HepG2 (cell line): ENCODE measurements at regions not wholly inside any gene's neighbourhood (a gene's known extent, or its start where the extent isn't known, plus 50 kb on each side); places are given as distances from the start of the nearest gene placed in this dataset.
A peak's percentile ranks its signal among the peaks of the same experiment; 100 is the strongest.

Experiments used
- ATAC-seq: fragments of 200-7000 bp; cut with Tn5 transposase; 3 replicates; pipeline ENCODE4 v1.9.1; 2020; ENCODE audit warnings: mild to moderate bottlenecking, moderate library complexity
- BruUV-seq: library from RNA; stranded (reverse); fragments of 400-500 nt; replicated peaks from 2 replicates; lab custom pipeline; 2021; lab: Mats Ljungman, UMichigan
- CTCF ChIA-PET: fragments of 300-600 bp; formaldehyde crosslinking; extraction: SDS; loops from one replicate; lab custom pipeline; 2021; ENCODE audit warnings: low total read pairs, inconsistent platforms, low intra/inter-chr PET ratio; lab: Yijun Ruan, JAX
- POLR2A ChIA-PET: fragments of 350-600 bp; sonication (Branson Sonifier 250); formaldehyde crosslinking; loops from one replicate; lab custom pipeline; 2020; ENCODE audit warnings: antibody characterized with exemption, inconsistent platforms; lab: Yijun Ruan, JAX
- DNase-seq: peaks from one replicate; pipeline ENCODE4 v3.0.0-alpha.2; 2015; ENCODE audit warnings: low spot score
- FAIRE-seq: peaks from 3 replicates; lab custom pipeline; 2011; peaks lifted over from hg19 to GRCh38; lab: Jason Lieb, UNC
- H2AFZ ChIP-seq: one replicate; pipeline ENCODE4 v1.6.1; 2011; ENCODE audit warnings: low read length, inconsistent platforms
- H3K27ac ChIP-seq: fragments of 300-600 bp; 3 replicates; pipeline ENCODE4 v1.8.0; 2011; ENCODE audit warnings: mixed run types, mild to moderate bottlenecking, mixed read lengths, low read length, inconsistent platforms; ENCODE audit not compliant: insufficient read depth; ENCODE audit errors: extremely low read length
- H3K27me3 ChIP-seq, 2 experiments: fragments of 200-600 bp in 1 of 2; 2 replicates in 1 of 2; 3 replicates in 1 of 2; pipeline versions ENCODE4 v1.6.0 to v1.8.0; 2011; ENCODE audit warnings: low read length in 2 of 2, mild to moderate bottlenecking in 2 of 2, moderate library complexity in 2 of 2, inconsistent platforms in 1 of 2; ENCODE audit not compliant: insufficient read depth in 2 of 2, control insufficient read depth in 1 of 2
- H3K36me3 ChIP-seq, 2 experiments: fragments of 200-600 bp in 1 of 2; replicated peaks in 1 of 2; 2 replicates in 1 of 2; 3 replicates in 1 of 2; pipeline versions ENCODE4 v1.5.1 to v1.8.0; 2011; ENCODE audit warnings: low read length in 2 of 2, inconsistent platforms in 1 of 2; ENCODE audit not compliant: insufficient read depth in 2 of 2, control insufficient read depth in 1 of 2
- H3K4me1 ChIP-seq: 2 replicates; pipeline ENCODE4 v1.5.1; 2012; ENCODE audit warnings: low read length, inconsistent platforms; ENCODE audit not compliant: insufficient read depth
- H3K4me2 ChIP-seq: 2 replicates; pipeline ENCODE4 v1.6.0; 2011; ENCODE audit warnings: low read depth, low read length, inconsistent platforms
- H3K4me3 ChIP-seq, 3 experiments: fragments of 200-600 bp in 1 of 3; sonication (generic), shearing (Covaris generic) in 1 of 3; replicated peaks in 1 of 3; 2 replicates each; pipeline ENCODE4 v1.5.1; 2011 to 2016; ENCODE audit warnings: low read length in 3 of 3, inconsistent platforms in 2 of 3, low read depth in 2 of 3, mild to moderate bottlenecking in 2 of 3, control low read depth in 1 of 3, mixed read lengths in 1 of 3; ENCODE audit not compliant: insufficient read depth in 1 of 3
- H3K79me2 ChIP-seq: one replicate; pipeline ENCODE4 v1.6.1; 2011; ENCODE audit warnings: low read length, inconsistent platforms; ENCODE audit not compliant: insufficient read depth
- H3K9ac ChIP-seq: 2 replicates; pipeline ENCODE4 v1.6.0; 2011; ENCODE audit warnings: mild to moderate bottlenecking, low read depth, low read length, inconsistent platforms; ENCODE audit not compliant: insufficient read depth
- H3K9me3 ChIP-seq: 2 replicates; pipeline ENCODE4 v1.5.1; 2012; ENCODE audit warnings: mild to moderate bottlenecking, low read length
- H4K20me1 ChIP-seq: 2 replicates; pipeline ENCODE4 v1.6.0; 2011; ENCODE audit warnings: inconsistent platforms, mild to moderate bottlenecking, low read length, moderate library complexity; ENCODE audit not compliant: insufficient read depth
- ADNP ChIP-seq: sonication (generic); formaldehyde crosslinking; IDR thresholded peaks from 2 replicates; pipeline ENCODE4 v1.4.0; 2020; ENCODE audit warnings: missing genetic modification reagents
- ARID3A ChIP-seq: IDR thresholded peaks from 2 replicates; pipeline ENCODE4 v1.6.1; 2012; ENCODE audit warnings: low read depth, low read length, improper control_type of control experiment
- CBFB ChIP-seq: sonication (generic); formaldehyde crosslinking; IDR thresholded peaks from 2 replicates; pipeline ENCODE4 v1.4.0; 2020; ENCODE audit warnings: missing genetic modification reagents
- MNT ChIP-seq: fragments of 450-650 bp; IDR thresholded peaks from 2 replicates; pipeline ENCODE4 v1.6.1; 2016
- MYPOP ChIP-seq: sonication (generic); formaldehyde crosslinking; IDR thresholded peaks from 2 replicates; pipeline ENCODE4 v1.8.1; 2023; ENCODE audit warnings: mild to moderate bottlenecking, moderate library complexity, missing genetic modification reagents
- NCOA5 ChIP-seq: sonication (generic); formaldehyde crosslinking; IDR thresholded peaks from 2 replicates; pipeline ENCODE4 v1.4.0; 2020; ENCODE audit warnings: missing genetic modification reagents
- TSC22D2 ChIP-seq: sonication (generic); formaldehyde crosslinking; IDR thresholded peaks from 2 replicates; pipeline ENCODE4 v1.5.1; 2020; ENCODE audit warnings: missing genetic modification reagents, mild to moderate bottlenecking, borderline replicate concordance
- ZNF24 ChIP-seq: fragments of 450-650 bp; IDR thresholded peaks from 2 replicates; pipeline ENCODE4 v1.6.1; 2017; ENCODE audit warnings: antibody characterized with exemption, mild to moderate bottlenecking
- ZNF512B ChIP-seq: sonication (generic); formaldehyde crosslinking; IDR thresholded peaks from 2 replicates; pipeline ENCODE4 v1.5.1; 2020; ENCODE audit warnings: missing genetic modification reagents, mild to moderate bottlenecking, borderline replicate concordance
- WGBS: methylation state at CpG from one replicate; pipeline ENCODE4 v1.1.6; 2017; ENCODE audit warnings: low lambda C conversion rate; 5-methylcytosine and 5-hydroxymethylcytosine counted together
- in situ Hi-C: cut with HindIII; loops from 2 replicates; pipeline ENCODE4 v1.10.0; 2017; ENCODE audit warnings: low pct_unique_long_range_greater_than_20kb; ENCODE audit not compliant: extremely low pct_ligation_motif_present
- intact Hi-C: fragments of 100-400 bp; cut with micrococcal nuclease; formaldehyde crosslinking; loops from one replicate; pipeline ENCODE4 v1.10.0; 2022; ENCODE audit not compliant: unreplicated experiment

GRCh38 chr12:29880987-29881386, 97.2 kb upstream of the TMTC1 start:
- Histone ChIP-seq H3K79me2 (no peaks in the 10 kb centered on the region), H3K9me3 (no peaks in the 10 kb centered on the region; the same call in 1 of the 2 replicates), H3K4me1 (no peaks in the 10 kb centered on the region), H3K36me3 (no peaks in the 10 kb centered on the region), H3K4me2 (no peak overlapping the region), H3K9ac (no peak overlapping the region), H3K27ac (no peak overlapping the region), H3K4me3 (no peak overlapping the region), H4K20me1 (no peaks in the 10 kb centered on the region), H3K27me3 (no peaks in the 10 kb centered on the region), H2AFZ (no peak overlapping the region)
- TF ChIP-seq MNT: peak; percentile 96
- TF ChIP-seq ARID3A: no peak
- CTCF ChIA-PET: no interaction called here
- in situ Hi-C loops: no loop called here
- 18% methylated on average over 3 of the region's 3 CpGs for WGBS
- ATAC-seq: no peak
- FAIRE-seq: no peak
- DNase-seq: no peak
- POLR2A ChIA-PET: no interaction called here
- intact Hi-C loops: no loop called here
- no TSS peak for BruUV-seq

GRCh38 chr12:29879606-29880308, 96.0 kb upstream of the TMTC1 start:
- no peak overlapping the region for H3K27ac ChIP-seq
- H3K9ac ChIP-seq: no peak overlapping the region
- FAIRE-seq: no peak
- no peak overlapping the region for H2AFZ ChIP-seq
- no TSS peak for BruUV-seq
- H4K20me1 ChIP-seq: no peaks in the 10 kb centered on the region
- H3K9me3 ChIP-seq: no peaks in the 10 kb centered on the region; the same call in 1 of the 2 replicates
- no peak overlapping the region for H3K4me3 ChIP-seq
- in situ Hi-C loops: no loop called here
- no peaks in the 10 kb centered on the region for H3K36me3 ChIP-seq
- no peaks in the 10 kb centered on the region for H3K4me1 ChIP-seq
- CTCF ChIA-PET: no interaction called here
- WGBS: 28% methylated on average over 4 of the region's 4 CpGs
- intact Hi-C loops: no loop called here
- H3K79me2 ChIP-seq: no peaks in the 10 kb centered on the region
- no peaks in the 10 kb centered on the region for H3K27me3 ChIP-seq
- ATAC-seq: no peak
- DNase-seq: no peak
- H3K4me2 ChIP-seq: no peak overlapping the region
- POLR2A ChIA-PET: no interaction called here
- TF ChIP-seq TSC22D2 (CRISPR knock-in tag) (no peak), CBFB (CRISPR knock-in tag) (no peak), NCOA5 (CRISPR knock-in tag) (no peak), ZNF512B (no peak), MYPOP (CRISPR knock-in tag) (no peak), ZNF24 (no peak), ADNP (CRISPR knock-in tag) (no peak)
